PC-9 (cell line): ENCODE measurements at regions not wholly inside any gene's neighbourhood (a gene's known extent, or its start where the extent isn't known, plus 50 kb on each side); places are given as distances from the start of the nearest gene placed in this dataset.

ENCODE experiments used
- CTCF ChIP-seq: fragments of 200-600 bp; sonication (generic); conservative IDR thresholded peaks from 2 replicates; pipeline ENCODE4 v1.6.1; 2017; ENCODE audit warnings: mixed run types, antibody characterized with exemption, mild to moderate bottlenecking, moderate library complexity
- EZH2 ChIP-seq: fragments of 200-600 bp; sonication (generic); IDR thresholded peaks from 2 replicates; pipeline ENCODE4 v1.8.0; 2017; ENCODE audit warnings: antibody characterized with exemption, low read depth

GRCh38 chr6:150463852-150464251 is 95.0 kb downstream of the IYD start:
- no peak for TF ChIP-seq EZH2
- no peak for TF ChIP-seq CTCF
